HCT116 (cell line): ENCODE measurements at regions not wholly inside any gene's neighbourhood (a gene's known extent, or its start where the extent isn't known, plus 50 kb on each side); places are given as distances from the start of the nearest gene placed in this dataset.

ENCODE experiments used
- ATAC-seq: fragments of 200-7000 bp; cut with Tn5 transposase; 2 replicates; pipeline ENCODE4 v1.9.1; 2020; ENCODE audit warnings: mild to moderate bottlenecking, moderate library complexity
- BruUV-seq: library from RNA; stranded (reverse); fragments of 400-500 nt; replicated peaks from 2 replicates; lab custom pipeline; 2021; lab: Mats Ljungman, UMichigan
- CTCF ChIA-PET: fragments of 300-600 bp; sonication (Branson Sonifier 250); formaldehyde crosslinking; loops from one replicate; lab custom pipeline; 2021; ENCODE audit warnings: antibody characterized with exemption; lab: Charles Lee
- POLR2A ChIA-PET: fragments of 300-600, 350-600 bp; sonication (Branson Sonifier 250); formaldehyde crosslinking; loops from one replicate; lab custom pipeline; 2021; ENCODE audit warnings: antibody characterized with exemption; lab: Charles Lee
- RAD21 ChIA-PET, 2 experiments: fragments of 300-600 bp; sonication (Branson Sonifier 250); formaldehyde crosslinking; loops; one replicate each; lab custom pipeline; 2023; ENCODE audit warnings: low total read pairs in 2 of 2; ENCODE audit not compliant: uncharacterized antibody in 2 of 2, unreplicated experiment in 2 of 2, low non-redundant PET in 1 of 2; lab: Charles Lee
- DNase-seq: peaks from one replicate; pipeline ENCODE4 v3.0.0-alpha.2; 2010; ENCODE audit warnings: low read depth, low spot score
- H2AFZ ChIP-seq: fragments of 200-600 bp; shearing (Covaris generic), sonication (generic); 2 replicates; pipeline ENCODE4 v1.6.1; 2017; ENCODE audit warnings: low read depth, mixed run types, mixed read lengths, antibody characterized with exemption, low read length; ENCODE audit not compliant: poor library complexity, severe bottlenecking
- H3K27ac ChIP-seq: 2 replicates; pipeline ENCODE4 v1.5.1; 2012; ENCODE audit warnings: low read depth, low read length
- H3K27me3 ChIP-seq: fragments of 200-600 bp; sonication (generic); 2 replicates; pipeline ENCODE4 v1.6.1; 2016; ENCODE audit warnings: mixed run types, low read length, mixed read lengths; ENCODE audit not compliant: insufficient read depth
- H3K36me3 ChIP-seq, 2 experiments: fragments of 200-500 bp in 1 of 2; fragments of 200-600 bp in 1 of 2; sonication (Bioruptor generic) in 1 of 2; sonication (generic) in 1 of 2; 2 replicates each; pipeline versions ENCODE4 v1.5.1 to v1.6.1; 2014 to 2016; ENCODE audit warnings: low read length in 2 of 2, inconsistent platforms in 1 of 2, mixed read lengths in 1 of 2, mixed run types in 1 of 2; ENCODE audit not compliant: insufficient read depth in 2 of 2, control insufficient read depth in 1 of 2
- H3K4me1 ChIP-seq, 2 experiments: fragments of 200-600 bp in 1 of 2; sonication (generic) in 1 of 2; 2 replicates each; pipeline versions ENCODE4 v1.5.1 to v1.6.1; 2012 to 2017; ENCODE audit warnings: low read length in 2 of 2, inconsistent platforms in 1 of 2, mild to moderate bottlenecking in 1 of 2, mixed read lengths in 1 of 2, mixed run types in 1 of 2, moderate library complexity in 1 of 2; ENCODE audit not compliant: insufficient read depth in 2 of 2, control insufficient read depth in 1 of 2
- H3K4me2 ChIP-seq: fragments of 200-600 bp; sonication (generic); 2 replicates; pipeline ENCODE4 v1.6.1; 2017; ENCODE audit warnings: mixed run types, low read length, mixed read lengths
- H3K4me3 ChIP-seq, 2 experiments: fragments of 200-600 bp in 1 of 2; sonication (generic) in 1 of 2; replicated peaks in 1 of 2; 2 replicates each; pipeline ENCODE4 v1.5.1; 2011 to 2016; ENCODE audit warnings: low read length in 2 of 2, control low read depth in 1 of 2, low read depth in 1 of 2, mild to moderate bottlenecking in 1 of 2, mixed read lengths in 1 of 2, mixed run types in 1 of 2
- H3K79me2 ChIP-seq: fragments of 200-600 bp; sonication (generic); 2 replicates; pipeline ENCODE4 v1.6.1; 2017; ENCODE audit warnings: mild to moderate bottlenecking, mixed run types, low read length, moderate library complexity, mixed read lengths; ENCODE audit not compliant: insufficient read depth
- H3K9ac ChIP-seq: fragments of 200-600 bp; sonication (generic); 2 replicates; pipeline ENCODE4 v1.6.1; 2016; ENCODE audit warnings: low read length, mixed read lengths
- H3K9me2 ChIP-seq: fragments of 200-600 bp; sonication (generic), shearing (Covaris generic); 2 replicates; pipeline ENCODE4 v1.6.1; 2017; ENCODE audit warnings: mixed run types, mild to moderate bottlenecking, moderate library complexity; ENCODE audit not compliant: insufficient read depth
- H3K9me3 ChIP-seq, 2 experiments: fragments of 200-500 bp in 1 of 2; fragments of 200-600 bp in 1 of 2; sonication (Bioruptor generic) in 1 of 2; sonication (generic) in 1 of 2; 2 replicates each; pipeline ENCODE4 v1.6.1; 2014 to 2017; ENCODE audit warnings: low read length in 2 of 2, mixed read lengths in 2 of 2, inconsistent platforms in 1 of 2, low read depth in 1 of 2, mild to moderate bottlenecking in 1 of 2, mixed run types in 1 of 2, moderate library complexity in 1 of 2; ENCODE audit not compliant: control insufficient read depth in 1 of 2, insufficient read depth in 1 of 2
- H4K20me1 ChIP-seq: fragments of 200-600 bp; sonication (generic), shearing (Covaris generic); 2 replicates; pipeline ENCODE4 v1.6.1; 2017; ENCODE audit warnings: mixed run types, mild to moderate bottlenecking, moderate library complexity; ENCODE audit not compliant: insufficient read depth
- CBX3 ChIP-seq: IDR thresholded peaks from 2 replicates; pipeline ENCODE4 v1.6.1; 2012; ENCODE audit warnings: low read depth
- EGR1 ChIP-seq: IDR thresholded peaks from 2 replicates; pipeline ENCODE4 v1.6.1; 2012; ENCODE audit warnings: low read depth
- EZH2 ChIP-seq: fragments of 200-600 bp; sonication (generic); IDR thresholded peaks from 2 replicates; pipeline ENCODE4 v1.6.1; 2017; ENCODE audit warnings: antibody characterized with exemption, mixed run types
- EZH2phosphoT487 ChIP-seq: fragments of 200-600 bp; IDR thresholded peaks from 2 replicates; pipeline ENCODE4 v1.6.1; 2018; ENCODE audit warnings: antibody characterized with exemption, borderline replicate concordance
- FOSL1 ChIP-seq: IDR thresholded peaks from 2 replicates; pipeline ENCODE4 v1.6.1; 2012; ENCODE audit warnings: low read depth
- JUND ChIP-seq: IDR thresholded peaks from 2 replicates; pipeline ENCODE4 v1.6.1; 2012
- POLR2A ChIP-seq: IDR thresholded peaks from 2 replicates; pipeline ENCODE4 v1.7.0; 2011; ENCODE audit warnings: borderline replicate concordance; ENCODE audit not compliant: insufficient read depth, insufficient read length; ENCODE audit errors: extremely low read depth
- POLR2AphosphoS5 ChIP-seq: IDR thresholded peaks from 2 replicates; pipeline ENCODE4 v1.6.1; 2011; ENCODE audit warnings: mild to moderate bottlenecking, low read depth, low read length, moderate library complexity
- RAD21 ChIP-seq: IDR thresholded peaks from 2 replicates; pipeline ENCODE4 v1.6.1; 2012; ENCODE audit warnings: low read depth, mild to moderate bottlenecking
- SIN3A ChIP-seq: IDR thresholded peaks from 2 replicates; pipeline ENCODE4 v1.6.1; 2012; ENCODE audit warnings: low read depth
- SP1 ChIP-seq: IDR thresholded peaks from 2 replicates; pipeline ENCODE4 v1.6.1; 2012; ENCODE audit warnings: low read depth
- TCF7L2 ChIP-seq: IDR thresholded peaks from 2 replicates; pipeline ENCODE4 v1.7.0; 2011; ENCODE audit warnings: borderline replicate concordance, inconsistent platforms; ENCODE audit not compliant: insufficient read depth, insufficient read length; ENCODE audit errors: extremely low read depth
- YY1 ChIP-seq: IDR thresholded peaks from 2 replicates; pipeline ENCODE4 v1.6.1; 2011; ENCODE audit warnings: low read length, low read depth, moderate library complexity, mild to moderate bottlenecking; ENCODE audit not compliant: insufficient replicate concordance; ENCODE audit errors: extremely low read depth
- ZFX ChIP-seq: fragments of 450-650 bp; IDR thresholded peaks from 2 replicates; pipeline ENCODE4 v1.6.1; 2017
- ZNF274 ChIP-seq: fragments of 200-500 bp; sonication (Bioruptor generic); IDR thresholded peaks from 2 replicates; pipeline ENCODE4 v1.6.1; 2014; ENCODE audit warnings: mild to moderate bottlenecking, low read depth, low read length, inconsistent platforms
- intact Hi-C: fragments of 100-400 bp; cut with micrococcal nuclease; formaldehyde crosslinking; loops from 2 replicates; pipeline ENCODE4 v1.10.0; 2022
- TF ChIP-seq, protein P1 (sequence below): IDR thresholded peaks from 2 replicates; pipeline ENCODE4 v1.6.1; 2012
- TF ChIP-seq, protein P2 (sequence below): IDR thresholded peaks from 2 replicates; pipeline ENCODE4 v1.6.1; 2011; ENCODE audit warnings: mild to moderate bottlenecking, low read length, moderate library complexity; ENCODE audit not compliant: insufficient replicate concordance; ENCODE audit errors: extremely low read depth
- TF ChIP-seq, protein P3 (sequence below), 3 experiments: fragments of 200-600 bp in 1 of 3; sonication (generic) in 1 of 3; IDR thresholded peaks in 2 of 3; conservative IDR thresholded peaks in 1 of 3; 2 replicates each; pipeline ENCODE4 v1.5.1; 2012 to 2017; ENCODE audit warnings: low read depth in 2 of 3, low read length in 2 of 3, antibody characterized with exemption in 1 of 3, borderline replicate concordance in 1 of 3, control low read depth in 1 of 3, mild to moderate bottlenecking in 1 of 3, mixed read lengths in 1 of 3, mixed run types in 1 of 3, moderate library complexity in 1 of 3; ENCODE audit not compliant: insufficient read depth in 1 of 3
- TF ChIP-seq, protein P4 (sequence below): IDR thresholded peaks from 2 replicates; pipeline ENCODE4 v1.6.1; 2012

- Histone ChIP-seq H3K4me3 (no peak overlapping the region), H3K27ac (no peak overlapping the region), H3K27me3 (peaks cover 10% of the 10 kb centered on the region), H3K4me1 (no peaks in the 10 kb centered on the region), H3K9me2 (no peaks in the 10 kb centered on the region), H3K36me3 (no peaks in the 10 kb centered on the region), H3K9me3 (no peaks in the 10 kb centered on the region), H2AFZ (no peak overlapping the region), H3K79me2 (no peaks in the 10 kb centered on the region), H3K9ac (no peak overlapping the region), H4K20me1 (no peaks in the 10 kb centered on the region), H3K4me2 (no peak overlapping the region)
- CTCF ChIA-PET = no interaction called here
- no peak for TF ChIP-seq ZFX
- no peak for TF ChIP-seq CBX3
- no peak for TF ChIP-seq SIN3A
- TF ChIP-seq EGR1 = no peak
- TF ChIP-seq TCF7L2 = no peak
- intact Hi-C loops = no loop called here
- RAD21 ChIA-PET = no interaction called here
- ATAC-seq (no peak), DNase-seq (no peak)
- BruUV-seq = no TSS peak
- POLR2A ChIA-PET = no interaction called here
Observed at GRCh38 chr3:61416618-61417017, 144.8 kb upstream of the PTPRG start.

GRCh38 chr3:61417352-61417751 lies 144.0 kb upstream of the PTPRG start:
- no peak overlapping the region for H2AFZ ChIP-seq
- H3K4me2 ChIP-seq = no peak overlapping the region
- H4K20me1 ChIP-seq = no peaks in the 10 kb centered on the region
- H3K4me1 ChIP-seq = no peaks in the 10 kb centered on the region
- ChIA-PET CTCF (no interaction called here), POLR2A (no interaction called here), RAD21 (no interaction called here)
- H3K9ac ChIP-seq = no peak overlapping the region
- no peaks in the 10 kb centered on the region for H3K9me2 ChIP-seq
- no peaks in the 10 kb centered on the region for H3K79me2 ChIP-seq
- peaks cover 10% of the 10 kb centered on the region for H3K27me3 ChIP-seq
- BruUV-seq = no TSS peak
- H3K4me3 ChIP-seq = no peak overlapping the region
- intact Hi-C loops = no loop called here
- no peak overlapping the region for H3K27ac ChIP-seq
- DNase-seq (no peak), ATAC-seq (no peak)
- no peaks in the 10 kb centered on the region for H3K36me3 ChIP-seq
- no peaks in the 10 kb centered on the region for H3K9me3 ChIP-seq
- TF ChIP-seq, protein P1, sequence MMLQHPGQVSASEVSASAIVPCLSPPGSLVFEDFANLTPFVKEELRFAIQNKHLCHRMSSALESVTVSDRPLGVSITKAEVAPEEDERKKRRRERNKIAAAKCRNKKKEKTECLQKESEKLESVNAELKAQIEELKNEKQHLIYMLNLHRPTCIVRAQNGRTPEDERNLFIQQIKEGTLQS = no peak
- TF ChIP-seq, protein P2, sequence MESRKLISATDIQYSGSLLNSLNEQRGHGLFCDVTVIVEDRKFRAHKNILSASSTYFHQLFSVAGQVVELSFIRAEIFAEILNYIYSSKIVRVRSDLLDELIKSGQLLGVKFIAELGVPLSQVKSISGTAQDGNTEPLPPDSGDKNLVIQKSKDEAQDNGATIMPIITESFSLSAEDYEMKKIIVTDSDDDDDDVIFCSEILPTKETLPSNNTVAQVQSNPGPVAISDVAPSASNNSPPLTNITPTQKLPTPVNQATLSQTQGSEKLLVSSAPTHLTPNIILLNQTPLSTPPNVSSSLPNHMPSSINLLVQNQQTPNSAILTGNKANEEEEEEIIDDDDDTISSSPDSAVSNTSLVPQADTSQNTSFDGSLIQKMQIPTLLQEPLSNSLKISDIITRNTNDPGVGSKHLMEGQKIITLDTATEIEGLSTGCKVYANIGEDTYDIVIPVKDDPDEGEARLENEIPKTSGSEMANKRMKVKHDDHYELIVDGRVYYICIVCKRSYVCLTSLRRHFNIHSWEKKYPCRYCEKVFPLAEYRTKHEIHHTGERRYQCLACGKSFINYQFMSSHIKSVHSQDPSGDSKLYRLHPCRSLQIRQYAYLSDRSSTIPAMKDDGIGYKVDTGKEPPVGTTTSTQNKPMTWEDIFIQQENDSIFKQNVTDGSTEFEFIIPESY = no peak
- TF ChIP-seq CBX3 (no peak), EGR1 (no peak), RAD21 (no peak), SP1 (no peak), TCF7L2 (no peak), ZFX (no peak), EZH2phosphoT487 (no peak), POLR2A (no peak), POLR2AphosphoS5 (no peak), YY1 (no peak), JUND (no peak), FOSL1 (no peak), EZH2 (no peak), ZNF274 (no peak)
- TF ChIP-seq, protein P3, sequence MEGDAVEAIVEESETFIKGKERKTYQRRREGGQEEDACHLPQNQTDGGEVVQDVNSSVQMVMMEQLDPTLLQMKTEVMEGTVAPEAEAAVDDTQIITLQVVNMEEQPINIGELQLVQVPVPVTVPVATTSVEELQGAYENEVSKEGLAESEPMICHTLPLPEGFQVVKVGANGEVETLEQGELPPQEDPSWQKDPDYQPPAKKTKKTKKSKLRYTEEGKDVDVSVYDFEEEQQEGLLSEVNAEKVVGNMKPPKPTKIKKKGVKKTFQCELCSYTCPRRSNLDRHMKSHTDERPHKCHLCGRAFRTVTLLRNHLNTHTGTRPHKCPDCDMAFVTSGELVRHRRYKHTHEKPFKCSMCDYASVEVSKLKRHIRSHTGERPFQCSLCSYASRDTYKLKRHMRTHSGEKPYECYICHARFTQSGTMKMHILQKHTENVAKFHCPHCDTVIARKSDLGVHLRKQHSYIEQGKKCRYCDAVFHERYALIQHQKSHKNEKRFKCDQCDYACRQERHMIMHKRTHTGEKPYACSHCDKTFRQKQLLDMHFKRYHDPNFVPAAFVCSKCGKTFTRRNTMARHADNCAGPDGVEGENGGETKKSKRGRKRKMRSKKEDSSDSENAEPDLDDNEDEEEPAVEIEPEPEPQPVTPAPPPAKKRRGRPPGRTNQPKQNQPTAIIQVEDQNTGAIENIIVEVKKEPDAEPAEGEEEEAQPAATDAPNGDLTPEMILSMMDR (IDR thresholded peaks at IDR 0.05 in 2 of 3, conservative IDR thresholded peaks at IDR 0.05 in 1 of 3; ENCODE audit: borderline replicate concordance in 1 of 3, insufficient read depth in 1 of 3, low read depth in 2 of 3, low read length in 2 of 3) = no peak
- TF ChIP-seq, protein P4, sequence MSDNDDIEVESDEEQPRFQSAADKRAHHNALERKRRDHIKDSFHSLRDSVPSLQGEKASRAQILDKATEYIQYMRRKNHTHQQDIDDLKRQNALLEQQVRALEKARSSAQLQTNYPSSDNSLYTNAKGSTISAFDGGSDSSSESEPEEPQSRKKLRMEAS = no peak
